GM13976 (cell line): ENCODE measurements at regions not wholly inside any gene's neighbourhood (a gene's known extent, or its start where the extent isn't known, plus 50 kb on each side); places are given as distances from the start of the nearest gene placed in this dataset.

Experiments
- DNase-seq: peaks from one replicate; pipeline ENCODE4 v3.0.0; 2012; ENCODE audit warnings: low spot score
- in situ Hi-C: fragments of 300-500 bp; cut with MboI; formaldehyde crosslinking; loops from one replicate; pipeline ENCODE4 v1.12.0; 2022; ENCODE audit warnings: low sequenced_read_pairs, mixed read lengths, inconsistent platforms; ENCODE audit not compliant: unreplicated experiment
- TF ChIP-seq, protein P1 (sequence below): IDR thresholded peaks from 2 replicates; pipeline ENCODE4 v1.5.1; 2012; ENCODE audit warnings: borderline replicate concordance, mild to moderate bottlenecking; ENCODE audit not compliant: insufficient read depth; ENCODE audit errors: extremely low read depth, missing control alignments, control extremely low read depth

GRCh38 chr6:14571001-14571400 is 453.4 kb downstream of the CD83 start:
- in situ Hi-C loops: no loop called here
- TF ChIP-seq, protein P1, sequence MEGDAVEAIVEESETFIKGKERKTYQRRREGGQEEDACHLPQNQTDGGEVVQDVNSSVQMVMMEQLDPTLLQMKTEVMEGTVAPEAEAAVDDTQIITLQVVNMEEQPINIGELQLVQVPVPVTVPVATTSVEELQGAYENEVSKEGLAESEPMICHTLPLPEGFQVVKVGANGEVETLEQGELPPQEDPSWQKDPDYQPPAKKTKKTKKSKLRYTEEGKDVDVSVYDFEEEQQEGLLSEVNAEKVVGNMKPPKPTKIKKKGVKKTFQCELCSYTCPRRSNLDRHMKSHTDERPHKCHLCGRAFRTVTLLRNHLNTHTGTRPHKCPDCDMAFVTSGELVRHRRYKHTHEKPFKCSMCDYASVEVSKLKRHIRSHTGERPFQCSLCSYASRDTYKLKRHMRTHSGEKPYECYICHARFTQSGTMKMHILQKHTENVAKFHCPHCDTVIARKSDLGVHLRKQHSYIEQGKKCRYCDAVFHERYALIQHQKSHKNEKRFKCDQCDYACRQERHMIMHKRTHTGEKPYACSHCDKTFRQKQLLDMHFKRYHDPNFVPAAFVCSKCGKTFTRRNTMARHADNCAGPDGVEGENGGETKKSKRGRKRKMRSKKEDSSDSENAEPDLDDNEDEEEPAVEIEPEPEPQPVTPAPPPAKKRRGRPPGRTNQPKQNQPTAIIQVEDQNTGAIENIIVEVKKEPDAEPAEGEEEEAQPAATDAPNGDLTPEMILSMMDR: no peak
- no peak for DNase-seq

GRCh38 chr6:14571746-14572145 is 454.2 kb downstream of the CD83 start:
- no peak for DNase-seq
- TF ChIP-seq, protein P1: no peak
- in situ Hi-C loops: no loop called here

DNA sequence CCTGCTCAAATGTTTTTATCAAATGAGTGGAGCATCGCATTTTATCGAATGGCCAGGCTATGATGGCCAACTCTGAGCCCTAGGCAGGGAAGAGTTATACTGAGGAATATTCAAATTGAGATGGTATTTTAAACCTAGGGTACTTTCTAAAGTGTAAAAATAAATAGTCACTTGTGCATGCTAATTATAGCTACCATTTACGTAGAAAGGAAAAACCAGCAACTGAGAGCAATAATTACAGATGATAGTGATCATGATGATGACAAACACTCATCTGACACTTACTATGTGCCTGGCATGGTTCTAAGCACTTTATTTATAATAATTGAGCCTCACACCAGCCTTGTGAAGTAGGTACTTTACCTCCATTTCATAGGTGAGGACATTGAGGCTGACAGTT is 455.7 kb downstream of the CD83 start:
- in situ Hi-C loops: no loop called here
- DNase-seq: no peak
- TF ChIP-seq, protein P1: no peak

DNA sequence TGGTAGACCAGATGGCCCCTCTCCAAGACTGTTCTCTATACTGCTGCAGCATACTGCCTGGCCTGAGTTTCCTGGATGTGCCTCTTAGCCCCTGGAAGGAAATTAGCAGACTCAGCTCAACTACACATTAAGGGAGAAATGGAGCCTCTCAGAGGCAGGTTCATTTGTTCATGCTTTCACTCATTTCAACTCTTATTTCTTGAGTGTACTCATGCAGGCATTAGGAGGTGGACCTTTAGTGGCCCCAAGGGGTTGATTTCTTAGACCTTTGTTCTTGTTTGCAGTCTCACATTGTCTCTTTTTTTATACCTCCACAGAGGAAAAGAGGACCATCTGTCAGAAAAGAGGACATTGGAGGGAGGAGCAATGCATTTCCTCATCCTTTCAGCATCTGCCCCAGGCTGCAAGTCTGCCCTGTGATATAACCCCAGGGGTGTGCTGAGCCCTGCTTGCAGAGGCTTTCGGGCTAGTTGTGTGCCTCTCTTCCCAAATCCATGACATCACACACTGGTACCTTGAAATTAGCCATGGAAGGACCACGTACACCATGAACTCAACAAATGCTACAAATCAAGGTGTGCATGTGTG is 456.2 kb downstream of the CD83 start:
- in situ Hi-C loops: no loop called here
- TF ChIP-seq, protein P1: no peak
- DNase-seq: no peak

GRCh38 chr6:14575961-14576360 is 458.4 kb downstream of the CD83 start:
- in situ Hi-C loops: no loop called here
- no peak for DNase-seq
- TF ChIP-seq, protein P1: no peak

- in situ Hi-C loops: no loop called here
- no peak for DNase-seq
- TF ChIP-seq, protein P1: no peak
These were observed 461.4 kb downstream of the CD83 start for GRCh38 chr6:14578994-14579393.
